ENCODE measurements at regions not wholly inside any gene's neighbourhood (a gene's known extent, or its start where the extent isn't known, plus 50 kb on each side); places are given as distances from the start of the nearest gene placed in this dataset.

GRCh38 chr9:108363311-108363710 lies 492.5 kb downstream of the ACTL7B start:
- no peak overlapping the region for H3K27ac ChIP-seq
- no peak overlapping the region for H3K4me3 ChIP-seq

- H3K4me3 ChIP-seq = no peak overlapping the region
- peak overlapping the region in 2 of 21 experiments; percentile 11 to 26 for H3K27ac ChIP-seq
These were observed 495.5 kb downstream of the ACTL7B start for GRCh38 chr9:108360304-108360703.

GRCh38 chr9:108356806-108357205 lies 499.0 kb downstream of the ACTL7B start:
- H3K27ac ChIP-seq = no peak overlapping the region
- H3K4me3 ChIP-seq = no peak overlapping the region

GRCh38 chr9:108351571-108351970 lies 504.2 kb downstream of the ACTL7B start:
- Histone ChIP-seq H3K27ac (peak overlapping the region in 8 of 21 experiments; percentile 13 to 78 (median 30)), H3K4me3 (no peak overlapping the region)

- Histone ChIP-seq H3K4me3 (no peak overlapping the region), H3K27ac (no peak overlapping the region)
These were observed 508.2 kb downstream of the ACTL7B start for GRCh38 chr9:108347463-108348188.

GRCh38 chr9:108345826-108346225 lies 510.0 kb downstream of the ACTL7B start:
- Histone ChIP-seq H3K4me3 (no peak overlapping the region), H3K27ac (no peak overlapping the region)

- H3K27ac ChIP-seq = no peak overlapping the region
- H3K4me3 ChIP-seq = no peak overlapping the region
These were observed 516.5 kb downstream of the ACTL7B start for GRCh38 chr9:108339251-108339650.

GRCh38 chr9:108336575-108336974 lies 519.2 kb downstream of the ACTL7B start:
- no peak overlapping the region for H3K27ac ChIP-seq

GRCh38 chr9:108333530-108333983 lies 522.2 kb downstream of the ACTL7B start:
- H3K27ac ChIP-seq = no peak overlapping the region
- H3K4me3 ChIP-seq = no peak overlapping the region

More at GRCh38 chr9:108336575-108336974, 519.2 kb downstream of the ACTL7B start:
- H3K4me3 ChIP-seq = no peak overlapping the region

- Histone ChIP-seq H3K27ac (no peak overlapping the region), H3K4me3 (no peak overlapping the region)
These were observed 524.2 kb downstream of the ACTL7B start for GRCh38 chr9:108331596-108331995.

- Histone ChIP-seq H3K27ac (no peak overlapping the region), H3K4me3 (no peak overlapping the region)
These were observed 530.4 kb downstream of the ACTL7B start for GRCh38 chr9:108325406-108325805.

- no peak overlapping the region for H3K27ac ChIP-seq
- no peak overlapping the region for H3K4me3 ChIP-seq
These were observed 532.2 kb downstream of the ACTL7B start for GRCh38 chr9:108323615-108324014.

GRCh38 chr9:108322326-108323098 lies 533.3 kb downstream of the ACTL7B start:
- Histone ChIP-seq H3K4me3 (no peak overlapping the region), H3K27ac (no peak overlapping the region)

GRCh38 chr9:108316630-108317029 lies 539.2 kb downstream of the ACTL7B start:
- no peak overlapping the region for H3K4me3 ChIP-seq
- no peak overlapping the region for H3K27ac ChIP-seq

GRCh38 chr9:108316066-108316465 lies 539.7 kb downstream of the ACTL7B start:
- Histone ChIP-seq H3K4me3 (no peak overlapping the region), H3K27ac (no peak overlapping the region)

- Histone ChIP-seq H3K4me3 (no peak overlapping the region), H3K27ac (no peak overlapping the region)
These were observed 544.0 kb downstream of the ACTL7B start for GRCh38 chr9:108311745-108312144.

GRCh38 chr9:108310202-108310601 lies 545.6 kb downstream of the ACTL7B start:
- peak overlapping the region in 4 of 21 experiments; percentile 9 to 47 (median 21) for H3K27ac ChIP-seq
- no peak overlapping the region for H3K4me3 ChIP-seq

GRCh38 chr9:108300306-108301287 lies 555.2 kb downstream of the ACTL7B start:
- Histone ChIP-seq H3K27ac (peak overlapping the region in 1 of 21 experiments; percentile 13), H3K4me3 (no peak overlapping the region)

GRCh38 chr9:108297073-108297472 lies 558.7 kb downstream of the ACTL7B start:
- Histone ChIP-seq H3K27ac (peak overlapping the region in 13 of 21 experiments; percentile 17 to 75 (median 63)), H3K4me3 (no peak overlapping the region)

- no peak overlapping the region for H3K4me3 ChIP-seq
- peak overlapping the region in 14 of 21 experiments; percentile 1 to 75 (median 57) for H3K27ac ChIP-seq
These were observed 559.7 kb downstream of the ACTL7B start for GRCh38 chr9:108296056-108296455.

Data from skin epidermis (tissue), 12 donors.